K562 (cell line): ENCODE measurements at regions not wholly inside any gene's neighbourhood (a gene's known extent, or its start where the extent isn't known, plus 50 kb on each side); places are given as distances from the start of the nearest gene placed in this dataset.

ENCODE experiments used
- AFF1 ChIP-seq, 2 experiments: fragments of 450-650 bp; IDR thresholded peaks; 2 replicates each; pipeline ENCODE4 v1.6.1; 2018; ENCODE audit warnings: mild to moderate bottlenecking in 2 of 2, low read depth in 1 of 2; ENCODE audit not compliant: partially characterized antibody in 2 of 2
- ARID1B ChIP-seq: fragments of 450-650 bp; IDR thresholded peaks from 2 replicates; pipeline ENCODE4 v1.6.1; 2016; ENCODE audit warnings: antibody characterized with exemption, mild to moderate bottlenecking, inconsistent platforms
- CBX1 ChIP-seq: sonication (generic); IDR thresholded peaks from 2 replicates; pipeline ENCODE4 v1.6.1; 2016; ENCODE audit warnings: antibody characterized with exemption, low read depth, mild to moderate bottlenecking
- FOSL1 ChIP-seq: fragments of 200-800 bp; sonication (Bioruptor generic); conservative IDR thresholded peaks from 2 replicates; pipeline ENCODE4 v1.6.1; 2016; ENCODE audit warnings: missing genetic modification characterization, missing compliant biosample characterization
- GATA2 ChIP-seq: sonication (generic); formaldehyde crosslinking; IDR thresholded peaks from 2 replicates; pipeline ENCODE4 v1.4.0; 2020; ENCODE audit warnings: mild to moderate bottlenecking, missing genetic modification reagents
- GATAD2B ChIP-seq: fragments of 450-650 bp; IDR thresholded peaks from 2 replicates; pipeline ENCODE4 v1.6.1; 2017; ENCODE audit warnings: mild to moderate bottlenecking, borderline replicate concordance
- HDAC2 ChIP-seq: fragments of 450-650 bp; IDR thresholded peaks from 2 replicates; pipeline ENCODE4 v1.6.1; 2016; ENCODE audit warnings: mild to moderate bottlenecking
- HMG20A ChIP-seq: fragments of 450-650 bp; formaldehyde crosslinking; conservative IDR thresholded peaks from 2 replicates; pipeline ENCODE4 v1.4.0; 2020; ENCODE audit warnings: mild to moderate bottlenecking, mixed read lengths
- KLF10 ChIP-seq: fragments of 250-450 bp; sonication (Bioruptor Pico); IDR thresholded peaks from 2 replicates; pipeline ENCODE4 v1.6.1; 2021; ENCODE audit warnings: matching md5 sums
- MEF2D ChIP-seq: conservative IDR thresholded peaks from 2 replicates; pipeline ENCODE4 v1.6.1; 2016; ENCODE audit warnings: low read depth, missing genetic modification characterization, missing compliant biosample characterization
- MTA2 ChIP-seq: fragments of 450-650 bp; IDR thresholded peaks from 2 replicates; pipeline ENCODE4 v1.6.1; 2016; ENCODE audit warnings: low read depth
- PHF8 ChIP-seq: fragments of 200-600 bp; sonication (generic); IDR thresholded peaks from 2 replicates; pipeline ENCODE4 v1.6.1; 2012; ENCODE audit warnings: mixed run types, mild to moderate bottlenecking, inconsistent platforms, low read length, moderate library complexity, borderline replicate concordance
- RNF219 ChIP-seq: fragments of 250-450 bp; sonication (Bioruptor Pico); IDR thresholded peaks from 2 replicates; pipeline ENCODE4 v1.5.0; 2022; ENCODE audit warnings: mild to moderate bottlenecking
- SMAD2 ChIP-seq: fragments of 150-350 bp; IDR thresholded peaks from 2 replicates; pipeline ENCODE4 v1.6.1; 2014; ENCODE audit warnings: low read depth, mild to moderate bottlenecking, low read length
- SMARCC2 ChIP-seq: fragments of 450-650 bp; IDR thresholded peaks from 2 replicates; pipeline ENCODE4 v1.6.1; 2017; ENCODE audit warnings: antibody characterized with exemption, moderate library complexity, mild to moderate bottlenecking, low read depth
- THRAP3 ChIP-seq: fragments of 450-650 bp; IDR thresholded peaks from 2 replicates; pipeline ENCODE4 v1.6.1; 2016; ENCODE audit warnings: mild to moderate bottlenecking, inconsistent platforms, borderline replicate concordance
- ZNF217 ChIP-seq: sonication (generic); formaldehyde crosslinking; IDR thresholded peaks from 2 replicates; pipeline ENCODE4 v1.8.0; 2022; ENCODE audit warnings: mild to moderate bottlenecking, missing genetic modification reagents
- ZNF707 ChIP-seq: fragments of 250-450 bp; sonication (Bioruptor Pico); conservative IDR thresholded peaks from 2 replicates; pipeline ENCODE4 v1.8.0; 2022; ENCODE audit warnings: inconsistent platforms, mild to moderate bottlenecking, moderate library complexity

- TF ChIP-seq PHF8 (no peak), SMARCC2 (0 out of 2 replicates have a peak, but pooled peaks have one; percentile 22), ARID1B (peak; percentile 90), GATA2 (CRISPR knock-in tag) (peak; percentile 84; the same call in 1 of the 2 replicates), ZNF707 (CRISPR knock-in tag) (no peak), MTA2 (peak; percentile 73), GATAD2B (no peak), HMG20A (no peak), SMAD2 (no peak), MEF2D (no peak), ZNF217 (no peak), HDAC2 (peak; percentile 44; the same call in 1 of the 2 replicates), THRAP3 (no peak), FOSL1 (tag) (peak; percentile 49; the same call in 1 of the 2 replicates), KLF10 (no peak), RNF219 (CRISPR knock-in tag) (no peak), CBX1 (no peak), AFF1 (IDR thresholded peaks at IDR 0.05; ENCODE audit: low read depth in 1 of 2, partially characterized antibody in 2 of 2) (peak in 1 of 2 experiments; percentile 14)
Measured at GRCh38 chr2:38440655-38441054, 63.6 kb upstream of the ATL2 start (continued).
